ENCODE measurements at regions not wholly inside any gene's neighbourhood (a gene's known extent, or its start where the extent isn't known, plus 50 kb on each side); places are given as distances from the start of the nearest gene placed in this dataset.
A peak's percentile ranks its signal among the peaks of the same experiment; 100 is the strongest.

- peak; percentile 28 for DNase-seq (ENCODE audit: low spot score)
Observed at GRCh38 chr2:181305301-181306123, 151.7 kb upstream of the ITGA4 start.

GRCh38 chr2:181306785-181307184 lies 150.4 kb upstream of the ITGA4 start:
- no peak for DNase-seq (ENCODE audit: low spot score)

- no peak for DNase-seq (ENCODE audit: low spot score)
Observed at GRCh38 chr2:181307203-181307991, 149.8 kb upstream of the ITGA4 start.

GRCh38 chr2:181308766-181309515 lies 148.2 kb upstream of the ITGA4 start:
- no peak for DNase-seq (ENCODE audit: low spot score)

GRCh38 chr2:181309586-181309985 lies 147.6 kb upstream of the ITGA4 start:
- DNase-seq (ENCODE audit: low spot score) = no peak

GRCh38 chr2:181310967-181311366 lies 146.2 kb upstream of the ITGA4 start:
- DNase-seq (ENCODE audit: low spot score) = no peak

- no peak for DNase-seq (ENCODE audit: low spot score)
Observed at GRCh38 chr2:181311837-181312236, 145.3 kb upstream of the ITGA4 start.

- peak; percentile 22 for DNase-seq (ENCODE audit: low spot score)
Observed at GRCh38 chr2:181312515-181312927, 144.7 kb upstream of the ITGA4 start.

- no peak for DNase-seq (ENCODE audit: low spot score)
Observed at GRCh38 chr2:181313845-181314244, 143.3 kb upstream of the ITGA4 start.

- DNase-seq (ENCODE audit: low spot score) = no peak
Observed at GRCh38 chr2:181314551-181314950, 142.6 kb upstream of the ITGA4 start.

- no peak for DNase-seq (ENCODE audit: low spot score)
Observed at GRCh38 chr2:181317511-181317910, 139.7 kb upstream of the ITGA4 start.

- DNase-seq (ENCODE audit: low spot score) = no peak
Observed at GRCh38 chr2:181318504-181319280, 138.5 kb upstream of the ITGA4 start.

GRCh38 chr2:181319286-181319685 lies 137.9 kb upstream of the ITGA4 start:
- no peak for DNase-seq (ENCODE audit: low spot score)

- no peak for DNase-seq (ENCODE audit: low spot score)
Observed at GRCh38 chr2:181320638-181321037, 136.5 kb upstream of the ITGA4 start.

- DNase-seq (ENCODE audit: low spot score) = no peak
Observed at GRCh38 chr2:181324912-181325311, 132.3 kb upstream of the ITGA4 start.

- no peak for DNase-seq (ENCODE audit: low spot score)
Observed at GRCh38 chr2:181326661-181327060, 130.5 kb upstream of the ITGA4 start.

GRCh38 chr2:181330286-181330685 lies 126.9 kb upstream of the ITGA4 start:
- DNase-seq (ENCODE audit: low spot score) = no peak

- DNase-seq (ENCODE audit: low spot score) = no peak
Observed at GRCh38 chr2:181332044-181332605, 125.1 kb upstream of the ITGA4 start.

GRCh38 chr2:181334158-181334826 lies 122.9 kb upstream of the ITGA4 start:
- no peak for DNase-seq (ENCODE audit: low spot score)

GRCh38 chr2:181340891-181341290 lies 116.3 kb upstream of the ITGA4 start:
- DNase-seq (ENCODE audit: low spot score) = no peak

All from activated CD4-positive, alpha-beta T cell treated with anti-CD3 and anti-CD28 coated beads, Interleukin-2, Interleukin-4, amounts not matched to agents 100 ng/mL and 50 ng/mL, durations not matched to agents 16 hours and 8 hours (primary cell).